ENCODE measurements at regions not wholly inside any gene's neighbourhood (a gene's known extent, or its start where the extent isn't known, plus 50 kb on each side); places are given as distances from the start of the nearest gene placed in this dataset.

DNA sequence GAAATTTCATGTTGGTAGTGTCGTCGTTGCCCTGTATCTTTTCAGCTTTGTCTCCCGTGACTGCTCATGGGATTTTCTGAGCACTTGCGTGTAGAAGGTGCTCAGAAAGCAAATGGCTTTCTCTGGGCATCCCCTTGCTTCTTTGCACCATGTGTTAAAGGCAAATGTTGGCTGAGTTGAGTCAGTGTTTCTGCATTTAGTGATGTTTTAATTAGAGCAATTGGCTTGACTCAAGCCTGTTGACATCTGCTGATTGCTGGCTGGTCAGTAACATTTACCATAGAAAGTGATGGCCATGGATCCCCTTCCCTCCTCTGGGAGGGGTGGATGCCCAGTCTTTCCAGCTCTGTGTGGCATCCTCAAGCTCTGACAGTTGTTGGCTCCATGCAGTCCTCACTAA, 187.2 kb upstream of the MPHOSPH6 start:
- DNase-seq = no peak

DNA sequence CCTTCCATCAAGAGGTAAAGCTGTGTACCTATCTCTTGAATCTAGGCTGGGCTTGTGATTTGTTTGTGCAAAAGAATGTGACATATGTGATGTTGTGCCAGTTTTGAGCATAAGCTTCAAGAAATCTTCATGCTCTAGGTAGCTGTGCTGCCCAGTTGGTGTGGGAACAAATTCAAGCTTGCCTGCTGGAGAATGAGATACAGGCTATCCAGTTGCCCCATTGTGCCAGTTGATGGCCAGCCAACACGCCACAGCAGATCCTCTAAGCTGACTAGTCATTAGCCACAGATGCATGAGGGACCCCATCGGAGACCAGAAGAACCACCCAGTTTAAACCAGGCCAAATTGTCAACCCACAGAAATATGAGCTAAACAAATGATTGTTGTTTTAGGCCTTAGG, 180.5 kb upstream of the MPHOSPH6 start:
- no peak for DNase-seq

DNA sequence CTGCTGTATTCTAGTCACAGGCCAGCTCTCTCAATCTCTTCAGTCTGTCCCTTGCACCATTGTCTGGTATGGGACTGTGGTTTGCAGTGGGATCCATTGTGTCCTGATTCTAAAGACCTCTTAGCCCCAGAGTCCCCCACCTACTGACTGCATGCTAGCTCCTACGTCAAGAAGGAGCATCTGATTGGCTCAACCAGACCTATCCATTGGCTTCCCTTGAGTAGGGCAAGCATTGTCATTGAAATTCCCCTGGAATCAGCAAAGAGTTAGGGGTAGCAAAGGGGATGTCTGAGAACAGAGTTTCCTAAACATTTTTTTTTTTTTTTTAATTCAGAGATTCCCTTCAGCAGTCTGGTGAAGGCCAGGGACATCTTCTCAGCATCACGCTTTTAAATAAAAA, 175.3 kb upstream of the MPHOSPH6 start:
- DNase-seq = no peak

DNA sequence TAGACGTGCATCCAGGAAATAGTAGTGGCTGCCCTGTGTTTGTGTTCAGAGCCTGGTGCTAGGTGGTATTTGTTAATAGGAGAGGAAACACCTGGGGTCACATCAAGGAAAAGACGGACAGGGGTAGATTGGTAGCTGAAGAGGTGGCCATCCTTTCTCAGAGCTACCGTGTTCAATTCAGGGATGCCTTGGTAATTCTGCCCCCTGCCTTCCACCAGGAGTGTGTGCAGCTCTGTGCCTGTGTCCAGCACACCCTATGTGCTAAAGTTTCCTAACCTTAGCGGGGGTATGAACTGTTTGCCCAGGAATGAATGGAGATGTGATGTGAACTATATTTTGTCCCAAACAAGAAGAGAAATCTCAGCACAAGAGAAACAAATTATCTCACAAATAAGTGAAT, 174.1 kb upstream of the MPHOSPH6 start:
- DNase-seq = no peak

DNA sequence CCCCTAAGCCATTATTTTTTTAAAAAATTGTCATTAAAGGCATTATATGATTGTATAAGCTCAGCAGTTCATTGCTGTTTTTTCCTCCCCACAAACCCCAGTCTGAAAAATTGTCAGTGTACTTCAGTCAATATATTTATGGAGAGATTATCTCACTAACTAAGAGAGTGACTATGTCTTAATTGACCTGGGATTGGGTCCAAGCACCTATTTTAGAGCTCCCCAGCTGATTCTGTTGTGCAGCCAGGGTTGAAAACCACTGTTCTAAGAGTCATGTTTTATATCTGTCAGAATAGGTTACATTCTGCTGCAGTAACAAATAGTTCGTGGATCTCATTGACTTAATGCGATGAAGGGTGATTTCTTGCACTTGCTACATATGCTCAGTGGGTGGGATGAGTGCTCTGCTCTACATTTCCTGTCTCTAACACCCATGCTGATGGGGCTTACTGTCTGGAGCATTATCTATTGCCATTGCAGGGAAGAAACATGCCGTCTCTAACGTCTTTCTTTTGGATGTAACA, 171.2 kb upstream of the MPHOSPH6 start:
- DNase-seq = no peak

DNA sequence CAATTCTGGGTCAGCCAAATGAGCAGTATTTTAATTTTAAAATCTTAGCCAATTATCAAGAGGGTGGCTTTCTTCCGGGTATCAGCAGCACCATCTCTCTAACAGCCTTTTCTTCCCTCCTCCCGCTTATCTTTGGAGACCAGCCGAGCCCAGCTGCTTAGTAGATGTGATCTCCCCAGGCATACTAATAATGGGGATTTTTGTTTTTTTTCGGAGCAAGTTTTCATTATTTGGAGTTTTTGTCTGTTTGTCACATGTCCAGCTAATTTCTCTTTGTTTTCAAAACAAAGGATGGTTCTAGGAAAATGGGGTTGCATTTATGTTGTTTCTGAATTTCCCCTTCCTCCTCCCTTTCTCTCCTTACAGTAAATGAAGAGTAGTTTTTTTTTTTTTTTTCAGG, 170.5 kb upstream of the MPHOSPH6 start:
- no peak for DNase-seq

DNA sequence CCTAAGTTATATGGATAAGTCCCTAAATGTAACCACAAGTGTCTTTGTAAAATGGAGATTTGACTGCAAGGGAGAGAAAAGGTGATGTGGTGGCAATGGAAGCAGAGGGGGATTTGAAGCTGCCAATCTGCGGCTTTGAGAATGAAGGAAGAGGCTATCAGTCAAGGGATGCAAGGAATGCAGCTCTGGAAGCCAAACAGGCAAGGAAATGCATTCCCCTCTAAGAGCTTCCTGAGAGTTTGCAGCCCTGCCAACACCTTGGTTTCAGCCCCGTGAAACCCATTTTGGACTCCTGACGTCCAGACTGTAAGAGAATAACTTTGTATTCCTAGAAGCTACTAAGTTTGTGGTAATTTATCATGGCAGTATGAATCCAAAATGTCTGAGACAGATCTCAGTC, 167.3 kb upstream of the MPHOSPH6 start:
- no peak for DNase-seq

DNA sequence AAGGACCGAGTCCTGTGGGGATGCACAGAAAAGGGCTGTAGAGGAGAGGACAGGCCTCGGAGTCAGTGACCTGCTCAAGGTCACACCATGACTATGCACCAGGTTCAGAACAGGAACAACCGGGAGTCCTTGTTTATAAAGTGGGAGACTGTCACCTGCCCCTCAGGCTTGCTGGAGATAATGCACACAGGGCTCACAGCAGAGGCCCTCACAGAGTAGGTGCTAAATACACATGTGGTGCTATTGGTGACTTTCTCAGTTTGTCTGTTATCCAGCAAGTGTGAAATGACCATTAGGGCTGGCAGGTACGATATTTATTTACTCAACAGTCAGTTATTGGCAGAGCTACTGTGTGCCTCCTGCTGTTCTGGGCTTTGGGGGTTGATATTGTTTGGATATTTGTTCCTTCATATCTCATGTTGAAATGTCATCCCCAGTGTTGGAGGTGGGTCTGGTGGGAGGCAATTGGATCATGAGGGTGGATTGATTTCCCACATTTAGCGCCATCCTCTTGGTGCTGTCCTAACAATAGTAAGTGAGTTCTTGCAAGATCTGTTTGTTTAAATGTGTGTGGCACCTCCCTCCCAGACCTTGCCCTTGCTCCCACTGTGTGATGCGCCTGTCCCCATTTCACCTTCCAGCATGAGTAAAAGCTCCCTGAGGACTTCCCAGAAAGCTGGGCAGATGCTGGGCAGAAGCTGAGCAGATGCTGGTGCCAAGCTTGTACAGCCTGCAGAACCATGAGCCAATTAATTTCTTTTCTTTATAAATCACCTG, 162.1 kb upstream of the MPHOSPH6 start:
- no peak for DNase-seq

DNA sequence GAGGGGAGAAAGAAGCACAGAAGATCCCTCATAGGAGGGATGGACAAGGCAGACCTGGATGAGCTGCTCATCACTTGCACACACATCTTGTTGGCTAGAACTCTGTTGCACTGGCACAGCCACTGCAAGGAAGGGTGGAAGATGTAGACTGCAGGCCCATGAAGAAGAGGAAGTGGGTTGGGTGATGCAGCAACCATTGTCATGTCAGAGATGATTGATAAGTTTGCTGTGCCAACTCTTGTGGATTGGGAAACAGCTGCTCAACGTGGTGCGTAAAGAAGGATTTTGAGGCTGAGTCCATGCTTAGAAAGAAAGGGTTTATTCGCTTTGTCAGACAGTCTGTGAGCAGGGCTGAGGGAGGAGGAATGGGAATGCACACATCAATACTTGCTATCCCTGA, 161.4 kb upstream of the MPHOSPH6 start:
- no peak for DNase-seq

DNA sequence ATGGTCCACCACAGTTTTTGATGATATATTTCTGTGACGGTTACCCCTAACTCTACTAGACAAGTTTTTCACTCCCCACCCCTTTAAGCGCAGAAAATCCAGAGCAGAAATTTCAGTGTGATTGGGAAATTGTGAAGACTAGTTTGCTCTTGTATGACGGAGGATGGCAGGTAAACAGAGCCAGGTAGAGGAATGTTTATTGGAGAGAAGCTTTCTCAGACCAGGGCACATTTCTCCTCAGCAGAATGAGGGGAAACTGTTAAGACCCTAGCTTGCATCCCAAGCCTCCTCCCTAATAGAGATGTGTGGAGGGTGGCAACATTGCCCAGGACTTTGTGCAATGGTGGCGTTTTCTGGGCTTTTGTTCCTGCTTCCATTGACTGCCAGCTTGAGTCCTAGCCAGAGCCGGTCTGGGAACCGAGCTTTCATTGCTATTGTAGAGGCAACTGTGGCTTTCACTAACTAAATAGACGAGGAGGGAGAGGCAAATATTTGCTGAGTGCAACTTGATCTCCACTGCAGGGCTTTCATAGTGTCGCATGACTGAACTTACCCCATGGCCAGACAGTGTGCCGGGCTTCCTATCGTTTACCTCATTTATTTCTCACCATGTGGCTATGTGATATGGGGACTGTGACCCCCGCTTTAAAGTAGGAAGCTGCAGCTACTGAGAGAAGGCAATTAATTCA, 159.6 kb upstream of the MPHOSPH6 start:
- no peak for DNase-seq

DNA sequence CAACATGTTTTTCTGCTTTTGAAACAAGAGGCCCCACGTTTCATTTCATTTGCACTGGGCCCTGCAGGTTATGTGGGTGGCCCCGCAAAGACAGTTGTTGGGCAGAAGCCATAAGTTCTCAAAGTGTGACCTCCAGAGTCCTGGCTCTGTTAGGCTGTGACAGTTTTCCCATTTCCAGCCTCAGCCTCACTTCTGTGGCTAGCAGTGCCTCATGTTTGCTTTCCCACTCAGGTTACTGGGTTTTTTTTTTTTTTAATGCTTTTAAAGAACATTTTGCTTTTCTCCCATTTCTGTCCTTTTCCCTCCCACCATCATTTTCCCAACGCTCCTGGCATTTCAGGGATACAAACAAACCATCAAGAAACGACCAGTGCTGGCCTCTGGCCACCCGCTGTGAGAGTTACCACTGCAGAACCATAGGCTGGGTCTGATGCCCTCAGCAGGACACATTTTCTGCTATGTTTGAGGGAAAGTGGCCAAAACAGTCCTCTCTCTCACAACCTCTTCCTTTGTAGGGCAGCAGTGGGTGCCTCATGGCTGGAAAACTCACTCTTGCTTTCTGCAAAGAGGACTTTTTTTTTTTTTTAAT, 159.0 kb upstream of the MPHOSPH6 start:
- no peak for DNase-seq

DNA sequence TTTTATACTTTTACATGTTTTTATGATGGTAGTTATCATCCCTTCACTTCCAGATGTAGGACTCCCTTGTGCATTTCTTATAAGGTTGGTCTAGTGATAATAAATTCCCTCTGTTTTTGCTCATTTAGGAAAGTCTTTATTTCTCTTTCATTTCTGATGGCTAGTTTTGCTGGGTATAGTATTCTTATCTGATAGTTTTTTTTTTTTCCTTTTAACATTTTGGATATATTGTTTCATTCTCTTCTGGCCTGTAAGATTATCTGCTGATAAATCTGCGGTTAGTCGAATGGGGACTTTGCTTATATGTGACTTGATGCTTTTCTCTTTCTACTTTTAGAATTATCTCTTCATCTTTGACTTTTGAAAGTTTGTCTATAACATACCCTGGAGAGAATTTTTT, 153.1 kb upstream of the MPHOSPH6 start:
- no peak for DNase-seq

DNA sequence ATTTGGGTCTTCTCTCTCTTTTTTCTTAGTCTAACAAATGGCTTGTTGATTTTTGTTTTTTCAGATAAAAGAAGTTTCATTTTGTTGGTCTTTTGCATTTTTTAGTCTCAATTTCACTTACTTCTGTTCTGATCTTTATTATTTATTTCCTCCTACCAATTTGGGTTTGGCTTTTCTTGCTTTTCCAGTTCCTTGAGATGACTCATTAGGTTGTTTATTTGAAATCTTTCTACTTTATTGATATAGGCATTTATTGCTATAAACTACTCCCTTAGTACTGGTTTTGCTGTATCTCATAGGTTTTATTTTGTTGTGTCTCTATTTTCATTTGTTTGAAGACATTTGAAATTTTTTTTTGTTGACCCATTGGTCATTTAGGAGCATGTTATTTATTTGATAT, 152.2 kb upstream of the MPHOSPH6 start:
- DNase-seq = no peak

DNA sequence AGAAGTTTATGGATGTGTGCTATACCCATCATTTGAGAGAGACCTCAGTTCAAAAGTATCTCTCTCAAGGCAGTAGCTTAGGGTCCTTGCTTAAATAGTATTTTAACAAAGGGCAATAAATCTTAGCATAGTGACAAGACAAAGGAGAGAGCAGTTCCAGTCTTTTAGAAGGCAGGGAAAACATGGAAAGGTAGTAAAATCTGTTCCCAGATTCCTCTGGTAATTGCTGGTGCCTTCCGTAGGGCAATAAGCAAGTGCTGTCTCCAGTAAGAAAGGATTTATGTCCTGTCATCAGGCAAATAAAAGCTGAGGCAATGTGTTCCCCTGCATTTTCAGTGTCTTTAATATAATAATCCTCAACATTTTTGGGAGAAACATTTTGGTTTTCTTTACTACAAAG, 149.0 kb upstream of the MPHOSPH6 start:
- DNase-seq = no peak

DNA sequence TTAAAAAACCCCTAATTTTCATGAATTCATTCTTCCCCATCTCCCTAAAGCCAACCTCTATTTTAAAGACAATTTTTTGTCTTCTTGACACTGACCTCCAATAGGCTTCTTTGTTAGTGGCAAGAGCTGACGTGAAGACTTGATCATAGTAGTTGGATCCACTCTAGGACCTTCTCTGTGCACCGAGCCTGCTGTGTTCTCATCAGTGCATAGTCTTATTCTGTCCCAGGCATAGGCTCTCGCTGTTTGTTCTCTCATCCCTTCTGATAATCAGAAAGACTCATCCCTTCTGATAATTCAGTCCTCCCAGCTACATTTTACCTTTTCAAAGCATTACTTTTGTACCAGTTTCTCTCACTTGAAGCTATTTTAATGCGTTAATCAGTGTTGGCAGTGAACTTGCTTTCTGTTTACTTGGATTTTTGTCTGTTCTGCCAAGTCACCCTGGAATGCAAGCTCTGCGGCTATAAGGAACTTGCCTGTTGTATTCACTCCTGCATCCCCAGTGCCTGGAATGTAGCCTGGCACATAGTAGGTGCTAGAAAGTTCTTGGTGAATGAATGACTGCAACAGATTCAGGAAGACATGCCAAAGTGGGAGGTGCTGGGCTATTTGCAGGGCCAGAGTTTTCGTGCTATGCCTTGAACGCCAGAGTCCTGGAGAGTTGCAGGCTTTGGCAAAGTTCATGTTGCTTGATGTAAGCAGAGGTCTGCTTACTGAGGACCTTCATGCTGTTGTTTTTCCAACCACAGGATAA, 147.6 kb upstream of the MPHOSPH6 start:
- no peak for DNase-seq

DNA sequence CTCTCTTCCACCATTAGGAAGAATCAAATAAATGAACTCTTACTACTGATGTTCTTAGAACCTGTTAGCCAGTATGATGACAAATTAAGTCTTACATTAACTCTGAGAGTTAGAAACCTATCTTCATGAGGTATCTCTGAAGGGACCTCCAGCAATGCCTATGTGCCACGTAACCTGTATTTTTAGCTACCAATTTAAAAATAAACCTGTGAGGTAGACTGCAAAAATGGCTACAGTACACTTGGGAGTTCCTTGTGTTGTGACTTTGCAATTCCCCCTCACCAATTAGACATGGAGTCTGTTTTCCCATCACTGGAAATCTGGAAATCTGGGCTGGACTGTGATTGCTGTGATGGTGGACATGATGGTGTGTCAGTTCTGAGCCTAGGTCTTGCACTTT, 143.7 kb upstream of the MPHOSPH6 start:
- DNase-seq = no peak

DNA sequence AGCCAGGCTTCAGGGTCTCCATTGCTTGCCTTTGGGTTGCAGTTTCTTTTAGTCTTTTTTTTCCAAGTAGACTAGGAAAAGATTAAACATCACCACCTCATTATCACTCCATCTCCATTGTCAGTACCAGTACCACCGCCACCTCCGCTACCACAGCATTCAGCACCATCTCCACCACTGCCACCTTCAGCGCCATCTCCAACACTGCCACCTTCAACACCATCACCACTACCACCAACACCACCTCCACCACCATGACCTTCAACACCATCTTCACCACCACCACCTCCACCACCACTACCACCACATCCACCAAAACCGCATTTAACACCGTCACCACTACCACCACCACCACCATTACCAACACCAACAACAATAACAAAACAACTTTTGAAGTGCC, 141.5 kb upstream of the MPHOSPH6 start:
- DNase-seq = no peak

DNA sequence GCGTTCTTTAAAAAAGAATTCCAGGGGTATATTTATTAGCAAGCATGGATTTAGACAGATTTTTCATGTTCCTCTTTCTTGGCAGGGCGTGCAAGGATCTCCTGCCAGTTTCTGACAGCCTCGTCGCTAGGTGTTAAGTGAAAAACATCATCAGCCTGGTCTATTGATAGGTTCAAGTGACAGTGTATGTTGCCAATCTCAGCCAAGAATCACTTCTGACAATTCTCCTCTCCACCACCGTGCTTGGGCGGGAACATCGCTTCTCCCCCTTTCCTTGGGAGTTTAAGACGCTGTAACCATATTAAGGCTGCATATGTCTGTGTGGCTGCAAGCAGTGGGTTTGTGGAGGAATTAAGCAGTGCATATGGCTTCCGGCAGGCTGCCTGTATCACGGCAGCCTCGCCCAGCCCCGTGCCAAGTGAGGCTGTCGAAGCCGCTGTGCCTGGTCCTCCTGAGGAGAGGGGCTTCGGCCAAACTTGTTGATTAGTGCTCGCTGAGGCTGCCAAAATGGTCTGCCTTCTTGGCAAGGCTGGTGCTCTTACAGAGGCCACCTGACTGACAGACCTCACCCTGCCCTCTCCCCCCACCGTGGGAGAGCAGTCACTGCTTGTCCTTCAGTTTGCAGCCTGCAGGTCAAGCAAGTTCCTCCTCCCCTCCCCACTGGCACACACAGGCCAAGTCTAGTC, 132.2 kb upstream of the MPHOSPH6 start:
- DNase-seq = no peak

DNA sequence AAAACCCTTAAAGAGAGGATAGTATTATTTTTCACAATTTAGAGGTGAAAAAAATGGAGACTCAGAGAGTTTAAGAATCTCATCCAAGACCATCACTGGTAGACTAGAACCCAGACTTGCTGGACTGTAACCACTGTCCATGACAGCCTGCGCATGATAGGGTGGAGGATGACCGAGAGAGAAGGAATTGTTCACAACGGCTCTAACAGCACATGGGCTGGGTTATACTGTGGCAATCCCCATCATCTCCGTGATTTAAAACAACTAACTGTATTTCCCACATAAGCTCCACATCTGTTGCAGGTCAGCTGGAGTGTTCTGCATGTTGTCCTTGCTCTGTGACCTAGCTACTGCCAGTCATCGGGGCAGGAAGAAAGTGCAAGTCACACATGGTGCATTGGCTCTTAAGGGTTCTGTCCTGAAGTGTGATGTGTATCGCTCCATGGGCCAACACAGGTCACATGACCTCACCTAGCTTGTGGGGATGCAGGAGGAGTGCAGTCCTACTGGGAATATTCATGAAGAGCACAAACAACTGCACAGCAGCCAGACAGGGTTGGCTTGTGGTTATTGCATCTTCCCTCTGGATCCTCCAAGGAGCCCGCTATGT, 131.2 kb upstream of the MPHOSPH6 start:
- DNase-seq = no peak

DNA sequence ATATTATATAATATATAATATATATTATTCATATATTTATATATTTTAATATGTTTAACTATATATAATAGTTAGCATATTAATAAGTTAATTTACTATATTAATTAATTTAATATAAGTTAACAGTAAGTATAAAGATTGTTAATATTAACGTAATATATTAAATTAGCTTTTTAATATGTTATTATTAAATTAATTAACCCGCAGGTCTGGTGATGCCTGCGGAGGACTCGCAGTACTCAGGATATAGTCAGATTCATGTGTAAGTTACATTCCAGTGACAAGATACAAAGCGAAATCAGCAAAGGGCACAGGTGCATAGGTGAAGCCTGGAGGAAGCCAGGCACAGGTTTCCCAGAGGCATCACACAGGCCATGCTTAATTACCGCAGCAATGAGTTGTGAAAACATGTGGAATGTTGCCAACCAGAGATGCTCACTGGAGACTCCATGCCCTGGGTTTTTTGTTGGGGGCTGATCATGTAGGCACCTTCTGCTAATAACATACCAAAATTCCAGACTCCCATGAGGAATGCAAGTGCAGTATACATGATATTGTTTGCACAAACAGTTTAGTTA, 130.4 kb upstream of the MPHOSPH6 start:
- no peak for DNase-seq

DNA sequence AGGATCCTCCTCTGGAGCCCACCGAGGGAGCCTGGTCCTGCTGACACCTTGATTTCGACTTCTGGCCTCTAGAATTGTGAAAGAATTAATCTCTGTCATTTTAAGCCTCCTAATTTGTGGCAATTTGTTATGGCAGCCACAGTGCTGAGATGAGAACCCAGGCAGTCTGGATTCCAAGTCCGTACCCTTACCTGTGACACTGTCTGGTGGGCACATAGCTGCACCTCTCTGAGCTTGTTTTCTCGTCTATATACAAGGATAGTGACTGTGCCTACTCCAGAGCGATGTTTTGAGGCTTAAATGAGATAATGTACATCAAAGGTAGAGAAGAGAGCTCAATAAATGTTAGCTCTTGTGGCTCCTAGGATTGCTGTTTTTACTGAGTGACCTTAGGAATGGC, 128.4 kb upstream of the MPHOSPH6 start:
- DNase-seq = no peak

Measured in fibroblast of upper back skin (primary cell).